Inflammatory macrophage treated with lipopolysaccharide for 1 hour (primary cell): ENCODE measurements at regions not wholly inside any gene's neighbourhood (a gene's known extent, or its start where the extent isn't known, plus 50 kb on each side); places are given as distances from the start of the nearest gene placed in this dataset.
"Not testable (repeated sequence)": the region's sequence is repeated elsewhere in the genome, so short reads cannot be mapped to it uniquely, and the experiment has no call there.

Experiments used
- DNase-seq, 2 donors: peaks; one replicate each; pipeline ENCODE4 v3.0.0-alpha.2; 2020 to 2022

GRCh38 chr4:15164571-15164970 lies 162.3 kb downstream of the CPEB2 start:
- no peak for DNase-seq

- no peak for DNase-seq
These were observed 165.5 kb downstream of the CPEB2 start for GRCh38 chr4:15167743-15168142.

GRCh38 chr4:15168759-15169158 lies 166.5 kb downstream of the CPEB2 start:
- DNase-seq, result no peak

DNA sequence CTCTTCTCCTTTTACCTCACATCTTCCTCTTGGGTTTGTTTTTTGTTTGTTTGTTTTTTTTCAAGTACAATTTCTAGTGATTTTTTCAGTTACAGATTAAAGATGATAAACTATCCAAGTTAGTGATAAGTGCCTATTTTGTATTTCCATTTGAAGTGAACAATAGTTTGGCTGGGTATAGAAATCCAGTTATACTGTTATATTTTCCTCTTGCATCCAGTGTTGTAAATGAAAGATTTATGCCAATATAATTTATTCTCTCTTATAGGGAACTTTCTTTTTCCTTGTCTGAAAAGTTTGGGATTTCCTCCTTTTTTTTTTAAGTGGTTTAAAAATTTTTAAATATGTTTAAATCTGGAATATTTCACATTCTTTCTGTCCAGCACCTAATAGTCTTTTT lies 169.4 kb downstream of the CPEB2 start:
- DNase-seq, result no peak

- no peak for DNase-seq
These were observed 171.0 kb downstream of the CPEB2 start for GRCh38 chr4:15173251-15173650.

DNA sequence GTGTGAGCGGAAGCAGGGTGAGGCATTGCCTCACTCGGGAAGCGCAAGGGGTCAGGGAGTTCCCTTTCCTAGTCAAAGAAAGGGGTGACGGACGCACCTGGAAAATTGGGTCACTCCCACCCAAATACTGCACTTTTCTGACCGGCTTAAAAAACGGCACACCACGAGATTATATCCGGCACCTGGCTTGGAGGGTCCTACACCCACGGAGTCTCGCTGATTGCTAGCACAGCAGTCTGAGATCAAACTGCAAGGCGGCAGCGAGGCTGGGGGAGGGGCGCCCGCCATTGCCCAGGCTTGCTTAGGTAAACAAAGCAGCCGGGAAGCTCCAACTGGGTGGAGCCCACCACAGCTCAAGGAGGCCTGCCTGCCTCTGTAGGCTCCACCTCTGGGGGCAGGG lies 171.9 kb downstream of the CPEB2 start:
- not testable (repeated sequence) for DNase-seq

DNA sequence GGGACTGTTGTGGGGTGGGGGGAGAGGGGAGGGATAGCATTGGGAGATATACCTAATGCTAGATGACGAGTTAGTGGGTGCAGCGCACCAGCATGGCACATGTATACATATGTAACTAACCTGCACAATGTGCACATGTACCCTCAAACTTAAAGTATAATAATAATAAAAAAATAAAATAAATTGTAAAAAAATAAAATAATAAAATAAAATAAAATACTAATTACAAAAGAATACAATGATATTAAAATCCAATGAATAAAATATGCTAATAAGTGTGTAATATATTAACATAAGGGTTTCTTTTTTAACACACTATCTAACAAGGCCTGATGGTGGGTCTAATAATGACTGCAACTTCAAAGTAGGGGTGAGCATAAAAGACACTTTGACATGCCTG lies 177.6 kb downstream of the CPEB2 start:
- not testable (repeated sequence) for DNase-seq

GRCh38 chr4:15182600-15183220 lies 180.4 kb downstream of the CPEB2 start:
- DNase-seq, result no peak

DNA sequence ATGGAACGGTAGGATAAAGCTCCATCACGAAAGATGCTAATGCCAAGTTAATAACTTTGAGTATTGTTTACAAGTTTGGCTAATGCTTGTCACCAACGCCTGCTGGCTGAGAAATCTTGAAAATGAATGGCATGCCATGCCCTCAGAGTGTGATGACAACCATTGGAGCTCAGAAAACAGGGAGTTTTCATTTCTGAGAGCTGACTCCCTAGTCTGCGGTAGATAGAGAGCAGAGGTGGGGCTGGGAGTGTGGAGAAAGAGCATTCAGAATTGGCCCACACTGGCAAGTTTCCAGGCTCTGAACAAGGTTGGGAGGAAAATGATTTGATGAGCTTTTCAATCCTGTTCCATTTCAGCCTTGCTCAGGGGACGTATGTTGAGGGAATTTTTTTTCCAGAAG lies 183.9 kb downstream of the CPEB2 start:
- DNase-seq, result no peak

GRCh38 chr4:15186806-15187205 lies 184.5 kb downstream of the CPEB2 start:
- no peak for DNase-seq

DNA sequence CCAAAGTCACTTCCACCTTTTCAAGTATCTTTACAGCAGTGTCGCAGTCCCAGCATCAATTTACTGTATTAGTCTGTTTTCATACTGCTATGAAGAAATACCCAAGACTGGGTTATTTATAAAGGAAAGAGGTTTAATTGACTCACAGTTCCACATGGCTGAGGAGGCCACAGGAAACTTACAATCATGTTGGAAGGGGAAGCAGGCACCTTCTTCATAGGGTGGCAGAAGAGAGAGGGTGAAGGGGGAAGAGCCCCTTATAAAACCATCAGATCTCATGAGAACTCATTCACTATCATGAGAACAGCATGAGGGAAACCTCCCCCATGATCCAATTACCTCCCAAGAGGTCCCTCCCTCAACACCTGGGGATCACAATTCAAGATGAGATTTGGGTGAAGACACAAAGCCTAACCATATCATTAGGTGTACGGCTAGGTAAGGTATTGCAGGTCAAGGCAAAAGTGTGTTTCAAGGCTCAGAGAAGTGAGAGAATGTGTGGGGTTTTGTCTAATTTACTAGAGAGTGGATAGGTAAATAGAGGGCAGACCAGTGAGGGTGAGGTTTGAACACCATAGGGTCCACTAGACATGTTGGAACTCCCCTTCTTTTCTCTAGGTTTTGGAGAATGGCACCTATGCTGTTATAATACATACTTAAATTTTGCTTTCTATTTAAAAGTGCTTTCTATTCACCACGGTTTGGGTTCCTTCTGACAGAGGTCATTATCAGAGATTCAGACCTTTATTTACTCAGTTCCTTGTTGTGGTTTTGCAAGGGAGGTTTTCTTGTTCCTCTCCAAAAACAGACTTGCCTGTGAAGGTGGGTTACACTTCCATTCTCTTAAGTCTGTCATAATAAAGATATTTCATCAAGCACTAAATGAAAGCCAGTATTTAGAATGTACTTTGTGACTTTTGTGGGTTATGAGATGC lies 186.6 kb downstream of the CPEB2 start:
- DNase-seq, result peak in 1 of 2 donors; percentile 1

- DNase-seq, result no peak
These were observed 192.2 kb downstream of the CPEB2 start for GRCh38 chr4:15194520-15194919.

- DNase-seq, result no peak
These were observed 194.7 kb downstream of the CPEB2 start for GRCh38 chr4:15197005-15197404.

DNA sequence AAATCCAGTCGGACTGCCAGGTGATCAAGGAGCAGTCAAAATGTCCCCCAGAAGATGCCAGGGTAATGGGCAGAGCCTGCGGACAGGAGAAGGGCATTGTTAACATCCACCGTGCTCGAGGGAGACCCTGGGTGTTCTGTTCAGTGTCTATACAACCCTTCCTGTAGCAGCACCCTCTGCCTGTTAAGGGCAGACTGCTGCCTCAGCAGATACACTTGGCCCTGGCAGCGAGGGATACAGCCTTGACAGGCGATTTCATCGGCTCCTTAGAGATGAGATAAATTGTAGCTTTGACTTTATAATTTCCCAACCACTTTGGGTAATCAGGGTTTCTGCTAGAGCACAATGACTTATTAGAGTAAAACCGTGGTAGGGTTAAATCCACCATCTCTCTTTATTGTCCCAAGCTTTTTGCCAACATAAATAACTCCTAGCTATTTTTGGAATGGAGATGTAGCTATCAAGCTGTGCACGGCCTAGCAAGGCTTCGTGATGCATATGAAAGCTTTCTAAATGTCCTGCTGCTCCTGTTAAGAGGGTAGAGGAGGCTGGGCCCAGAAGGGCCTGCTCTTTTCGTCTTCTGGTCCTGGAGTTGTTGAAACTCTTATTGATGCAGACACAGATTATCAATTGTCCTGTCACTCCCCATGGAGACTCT lies 195.9 kb downstream of the CPEB2 start:
- DNase-seq, result no peak

DNA sequence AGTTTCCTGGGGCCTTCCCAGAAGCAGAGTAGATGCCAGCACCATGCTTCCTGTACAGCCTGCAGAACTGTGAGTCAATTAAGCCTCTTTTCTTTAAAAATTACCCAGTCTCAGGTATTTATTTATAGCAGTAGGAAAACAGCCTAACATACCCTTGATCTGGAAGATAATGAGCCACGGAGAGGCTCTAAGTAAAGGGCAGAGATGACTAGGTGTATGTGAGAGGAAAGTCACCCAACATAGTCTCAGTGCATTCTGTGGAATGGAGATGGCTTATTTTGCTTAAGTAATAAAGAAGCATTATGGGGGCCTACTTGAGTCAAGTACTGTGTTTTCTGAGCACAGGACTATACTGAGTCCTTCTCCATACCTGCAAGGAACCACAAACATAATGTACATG lies 199.5 kb downstream of the CPEB2 start:
- no peak for DNase-seq

- no peak for DNase-seq
These were observed 200.2 kb downstream of the CPEB2 start for GRCh38 chr4:15202481-15202880.

GRCh38 chr4:15206526-15206925 lies 204.2 kb downstream of the CPEB2 start:
- DNase-seq, result not testable (repeated sequence)

DNA sequence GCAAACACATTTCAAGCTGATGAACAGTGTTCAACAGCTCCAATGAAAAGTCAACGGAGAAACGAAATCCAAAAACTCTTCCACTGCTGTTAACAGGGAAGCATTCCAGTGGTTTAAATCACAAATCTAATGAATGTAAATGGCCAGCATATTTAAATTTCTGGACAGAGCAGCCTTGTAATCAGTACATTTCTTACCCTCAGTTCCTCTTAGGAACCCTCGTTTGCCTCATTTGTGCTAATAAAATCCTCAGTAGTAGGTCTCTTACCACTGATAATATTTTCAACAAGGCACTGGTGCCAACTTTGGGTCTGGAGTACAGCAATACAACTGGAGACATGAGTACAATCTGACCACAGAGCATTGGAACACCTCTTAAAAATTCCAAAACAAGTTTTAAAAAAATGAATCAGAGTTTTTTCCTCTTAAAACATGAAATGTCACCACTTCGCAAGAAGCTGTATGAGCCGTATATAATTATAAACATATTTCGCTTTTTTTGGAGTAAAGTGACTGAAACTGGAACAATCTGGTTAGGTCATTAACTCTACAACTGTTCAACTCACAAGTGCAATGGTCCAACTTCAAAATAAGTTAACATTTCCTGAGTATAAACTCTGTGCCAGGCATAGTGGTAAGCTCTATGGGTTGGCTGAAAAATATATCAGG lies 211.2 kb downstream of the CPEB2 start:
- no peak for DNase-seq

DNA sequence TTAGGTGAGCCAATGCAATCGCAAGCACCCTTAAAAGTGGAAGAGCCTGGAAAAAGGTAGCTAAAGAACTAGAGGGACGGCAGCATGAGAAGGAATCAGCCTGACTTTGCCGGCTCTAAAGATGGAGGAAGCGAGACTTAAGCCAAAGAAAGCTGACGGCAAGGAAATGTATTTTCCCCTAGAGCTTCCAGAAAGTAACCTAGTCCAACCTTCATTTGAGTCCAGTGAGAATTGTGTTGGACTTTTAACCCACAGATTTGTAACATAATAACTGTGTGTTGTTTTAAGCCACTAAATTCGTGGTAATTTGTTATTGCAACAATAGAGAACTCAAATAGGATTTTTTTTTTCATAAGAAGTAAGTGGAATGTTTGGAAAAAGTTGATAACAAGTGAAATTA lies 212.7 kb upstream of the C1QTNF7 start:
- DNase-seq, result no peak

DNA sequence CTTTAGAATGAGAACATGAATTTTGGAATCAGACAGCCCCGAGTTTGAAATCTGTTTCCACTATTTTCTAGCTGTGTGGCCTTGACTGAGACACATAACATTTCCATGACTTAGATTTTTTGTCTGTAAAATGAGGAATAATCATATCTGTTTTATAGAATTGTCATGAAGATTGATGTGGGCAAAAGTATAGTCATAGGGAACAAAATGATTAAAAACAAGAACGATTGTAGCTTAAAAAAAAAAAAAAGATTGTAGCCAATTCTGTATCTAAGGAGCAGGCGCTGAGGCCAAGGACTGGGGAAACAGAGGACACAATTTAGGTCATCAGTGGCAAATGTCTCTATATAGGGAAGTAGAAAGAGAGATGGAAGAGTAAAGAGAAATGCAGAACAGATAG lies 201.6 kb upstream of the C1QTNF7 start:
- DNase-seq, result no peak

DNA sequence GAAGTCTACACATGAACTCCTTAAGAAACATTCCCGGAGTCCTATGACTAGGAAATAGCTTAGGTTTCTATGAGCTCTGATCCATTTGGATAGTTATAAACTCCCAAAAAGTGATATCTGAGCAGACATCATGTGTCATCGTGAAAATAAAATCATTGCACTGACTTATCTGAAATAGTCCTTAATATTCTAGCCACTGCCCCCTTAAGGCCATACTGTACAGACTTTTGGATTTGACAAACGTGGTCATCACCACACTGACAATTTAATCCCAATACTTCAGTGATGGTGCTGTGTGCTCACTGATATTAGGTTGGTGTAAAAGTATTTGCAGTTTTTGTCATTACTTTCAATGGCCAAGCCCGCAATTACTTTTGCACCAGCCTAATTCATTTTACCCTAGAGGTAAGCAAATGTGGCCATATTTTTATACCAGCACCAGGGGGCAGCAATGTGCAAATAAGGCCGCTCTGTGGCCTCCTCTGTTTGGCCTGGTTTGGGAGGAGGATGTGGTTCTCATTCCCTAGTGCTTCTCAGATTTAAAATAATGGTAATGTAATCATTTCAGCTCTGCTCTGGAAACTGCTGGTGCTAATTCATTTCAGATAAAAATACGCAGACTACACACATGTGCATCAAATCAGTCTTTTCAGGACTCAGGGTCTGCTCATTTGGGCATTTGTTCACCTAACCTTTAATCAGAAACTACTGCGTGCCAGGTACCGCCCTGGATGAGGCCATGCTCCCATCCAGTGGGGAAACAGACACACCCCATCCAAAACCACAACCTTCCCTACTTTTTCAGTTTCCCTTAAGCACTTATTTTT lies 196.4 kb upstream of the C1QTNF7 start:
- peak; percentile 69 to 95 for DNase-seq
